K562 (cell line): ENCODE measurements at regions not wholly inside any gene's neighbourhood (a gene's known extent, or its start where the extent isn't known, plus 50 kb on each side); places are given as distances from the start of the nearest gene placed in this dataset.

Source experiments
- ATAC-seq: fragments of 200-7000 bp; cut with Tn5 transposase; 3 replicates; pipeline ENCODE4 v1.9.1; 2020; ENCODE audit warnings: moderate library complexity
- BruUV-seq: library from RNA; stranded (reverse); fragments of 400-500 nt; replicated peaks from 2 replicates; lab custom pipeline; 2021; lab: Mats Ljungman, UMichigan
- CTCF ChIA-PET: fragments of 300-600 bp; formaldehyde crosslinking; extraction: SDS; loops from one replicate; lab custom pipeline; 2021; ENCODE audit warnings: low intra/inter-chr PET ratio; lab: Yijun Ruan, JAX
- POLR2A ChIA-PET: fragments of 300-600, 350-650 bp; sonication (Branson Sonifier 250); formaldehyde crosslinking; extraction: SDS; loops from one replicate; lab custom pipeline; 2021; ENCODE audit warnings: antibody characterized with exemption, inconsistent platforms; lab: Yijun Ruan, JAX
- DNase-seq, 4 experiments: peaks; one replicate each; pipeline versions ENCODE4 v3.0.0 to v3.0.0-alpha.2; 2011 to 2018; ENCODE audit warnings: low spot score in 3 of 4, mixed read lengths in 3 of 4; ENCODE audit errors: extremely low read depth in 1 of 4
- FAIRE-seq: peaks from 2 replicates; lab custom pipeline; 2011; peaks lifted over from hg19 to GRCh38; lab: Jason Lieb, UNC
- H2AFZ ChIP-seq: 2 replicates; pipeline ENCODE4 v1.6.0; 2011; ENCODE audit warnings: low read depth, low read length, control low read depth, inconsistent platforms
- H3K27ac ChIP-seq: fragments of 200-600 bp; 3 replicates; pipeline ENCODE4 v1.8.0; 2011; ENCODE audit warnings: low read depth, mild to moderate bottlenecking, control low read depth, inconsistent platforms, low read length, moderate library complexity, mixed read lengths; ENCODE audit errors: extremely low read depth
- H3K27me3 ChIP-seq, 2 experiments: fragments of 300-600 bp in 1 of 2; 2 replicates in 1 of 2; 3 replicates in 1 of 2; pipeline versions ENCODE4 v1.6.0 to v1.8.0; 2011; ENCODE audit warnings: inconsistent platforms in 2 of 2, low read length in 2 of 2, mild to moderate bottlenecking in 1 of 2, mixed read lengths in 1 of 2, moderate library complexity in 1 of 2; ENCODE audit not compliant: control insufficient read depth in 2 of 2, insufficient read depth in 2 of 2
- H3K36me3 ChIP-seq: fragments of 300-600 bp; 3 replicates; pipeline ENCODE4 v1.8.0; 2011; ENCODE audit warnings: mild to moderate bottlenecking, low read length, inconsistent platforms; ENCODE audit not compliant: control insufficient read depth, insufficient read depth
- H3K4me1 ChIP-seq, 2 experiments: fragments of 200-600 bp in 1 of 2; replicated peaks in 1 of 2; 2 replicates in 1 of 2; 3 replicates in 1 of 2; pipeline versions ENCODE4 v1.5.1 to v1.8.0; 2011; ENCODE audit warnings: inconsistent platforms in 2 of 2, low read length in 2 of 2, mild to moderate bottlenecking in 1 of 2, mixed read lengths in 1 of 2, moderate library complexity in 1 of 2; ENCODE audit not compliant: control insufficient read depth in 2 of 2, insufficient read depth in 2 of 2
- H3K4me2 ChIP-seq: 2 replicates; pipeline ENCODE4 v1.6.1; 2011; ENCODE audit warnings: low read length, control low read depth, inconsistent platforms, mixed read lengths; ENCODE audit not compliant: insufficient read depth
- H3K4me3 ChIP-seq: fragments of 200-600 bp; sonication (generic), shearing (Covaris generic); 2 replicates; pipeline ENCODE4 v1.5.1; 2016; ENCODE audit warnings: control low read depth, inconsistent platforms
- H3K79me2 ChIP-seq: fragments of 200-600 bp; 3 replicates; pipeline ENCODE4 v1.8.0; 2011; ENCODE audit warnings: low read length, inconsistent platforms; ENCODE audit not compliant: control insufficient read depth, insufficient read depth
- H3K9ac ChIP-seq, 2 experiments: 2 replicates each; pipeline versions ENCODE4 v1.6.0 to v1.6.1; 2011; ENCODE audit warnings: low read depth in 2 of 2, low read length in 2 of 2, control low read depth in 1 of 2, inconsistent platforms in 1 of 2, mild to moderate bottlenecking in 1 of 2, mixed read lengths in 1 of 2; ENCODE audit not compliant: insufficient read depth in 1 of 2
- H3K9me1 ChIP-seq: one replicate; pipeline ENCODE4 v1.6.0; 2011; ENCODE audit warnings: inconsistent platforms, mild to moderate bottlenecking, low read length, moderate library complexity; ENCODE audit not compliant: control insufficient read depth, insufficient read depth
- H3K9me3 ChIP-seq: replicated peaks from 2 replicates; pipeline ENCODE4 v1.5.1; 2011; ENCODE audit warnings: low read depth, low read length, inconsistent platforms; ENCODE audit not compliant: control insufficient read depth, insufficient read depth
- H4K20me1 ChIP-seq: replicated peaks from 2 replicates; pipeline ENCODE4 v1.6.1; 2011; ENCODE audit warnings: low read length, inconsistent platforms, mixed read lengths; ENCODE audit not compliant: control insufficient read depth, insufficient read depth
- MCM2 ChIP-seq: fragments of 450-650 bp; IDR thresholded peaks from 2 replicates; pipeline ENCODE4 v1.6.1; 2017; ENCODE audit warnings: low read depth, mild to moderate bottlenecking
- NR0B1 ChIP-seq: fragments of 450-650 bp; IDR thresholded peaks from one replicate; pipeline ENCODE4 v1.6.1; 2018; ENCODE audit warnings: mild to moderate bottlenecking, moderate library complexity; ENCODE audit not compliant: partially characterized antibody
- RBM25 ChIP-seq: fragments of 200-400 bp; formaldehyde crosslinking; IDR thresholded peaks from 2 replicates; pipeline ENCODE4 v1.6.1; 2018; ENCODE audit warnings: low read length, low read depth, moderate library complexity; ENCODE audit not compliant: severe bottlenecking
- SP2 ChIP-seq: IDR thresholded peaks from 2 replicates; pipeline ENCODE4 v1.6.1; 2011; ENCODE audit warnings: mild to moderate bottlenecking, low read depth, low read length, moderate library complexity; ENCODE audit not compliant: poor library complexity, severe bottlenecking; ENCODE audit errors: extremely low read depth
- TARDBP ChIP-seq: fragments of 450-650 bp; IDR thresholded peaks from 2 replicates; pipeline ENCODE4 v1.6.1; 2016
- WGBS: fragments of 100-300 bp; shearing (Covaris generic); methylation state at CpG from one replicate; pipeline ENCODE4 v1.1.6; 2016; ENCODE audit warnings: low coverage, mixed read lengths; ENCODE audit not compliant: insufficient coverage; ENCODE audit errors: missing lambda C conversion rate; 5-methylcytosine and 5-hydroxymethylcytosine counted together
- in situ Hi-C: fragments of 300-500 bp; cut with MboI; formaldehyde crosslinking; loops from 4 replicates; pipeline ENCODE4 v1.15.0; 2018; ENCODE audit warnings: inconsistent platforms, mixed read lengths
- intact Hi-C: fragments of 100-400 bp; cut with micrococcal nuclease; formaldehyde crosslinking; loops from 2 replicates; pipeline ENCODE4 v1.14.2; 2022

- TF ChIP-seq NR0B1 (no peak), TARDBP (no peak), RBM25 (peak; percentile 84), SP2 (peak; percentile 60)
Measured at GRCh38 chr19:29878973-29879654, 62.9 kb upstream of the URI1 start (continued).

- in situ Hi-C loops: no loop called here
- DNase-seq (no peak), ATAC-seq (no peak), FAIRE-seq (no peak)
- peaks cover 10% of the 10 kb centered on the region; the same call in 1 of the 2 replicates for H4K20me1 ChIP-seq
- H3K36me3 ChIP-seq: no peaks in the 10 kb centered on the region
- H3K79me2 ChIP-seq: no peaks in the 10 kb centered on the region
- no peak overlapping the region for H3K27ac ChIP-seq
- H2AFZ ChIP-seq: peak overlapping the region; percentile 47; the same call in 1 of the 2 replicates
- no peak overlapping the region for H3K4me3 ChIP-seq
- H3K9ac ChIP-seq: peak overlapping the region in 1 of 2 experiments; percentile 49; a peak in 1 of 4 replicates
- H3K4me1 ChIP-seq: peaks cover 6 to 25% of the 10 kb centered on the region in 2 experiments
- BruUV-seq: no TSS peak
- CTCF ChIA-PET: no interaction called here
- H3K4me2 ChIP-seq: no peak overlapping the region
- POLR2A ChIA-PET: interaction anchor here (0.6 to 1.3 kb wide), 3 partner anchors 14 to 39 kb away, joined by 3 read pairs; no protein-coding TSS in a partner anchor
- TF ChIP-seq MCM2: no peak
- no peaks in the 10 kb centered on the region for H3K9me3 ChIP-seq
- intact Hi-C loops: no loop called here
- peaks cover 5% of the 10 kb centered on the region for H3K9me1 ChIP-seq
- H3K27me3 ChIP-seq: peaks cover 13 to 68% of the 10 kb centered on the region in 2 experiments; a peak in 4 of 5 replicates
- 11% methylated on average over 7 of the region's 7 CpGs for WGBS
Measured at GRCh38 chr19:29879655-29879974, 62.4 kb upstream of the URI1 start.
